GM21515 (cell line): ENCODE measurements at regions not wholly inside any gene's neighbourhood (a gene's known extent, or its start where the extent isn't known, plus 50 kb on each side); places are given as distances from the start of the nearest gene placed in this dataset.

Experiments used
- ATAC-seq: cut with Tn5 transposase; IDR thresholded peaks from one replicate; pipeline ENCODE4 v1.9.1; 2021; ENCODE audit not compliant: unreplicated experiment

GRCh38 chr2:216911886-216912285, 52.0 kb upstream of the TNP1 start:
- no peak for ATAC-seq

- ATAC-seq: no peak
These were observed 51.1 kb upstream of the TNP1 start for GRCh38 chr2:216911008-216911407.

- no peak for ATAC-seq
These were observed 49.8 kb upstream of the TNP1 start for GRCh38 chr2:216909541-216910210.
